Fibroblast of skin of abdomen (primary cell): ENCODE measurements at regions not wholly inside any gene's neighbourhood (a gene's known extent, or its start where the extent isn't known, plus 50 kb on each side); places are given as distances from the start of the nearest gene placed in this dataset.
"Not testable (repeated sequence)": the region's sequence is repeated elsewhere in the genome, so short reads cannot be mapped to it uniquely, and the experiment has no call there.

Source experiments
- DNase-seq: peaks from one replicate; pipeline ENCODE4 v3.0.0-alpha.2; 2013

DNA sequence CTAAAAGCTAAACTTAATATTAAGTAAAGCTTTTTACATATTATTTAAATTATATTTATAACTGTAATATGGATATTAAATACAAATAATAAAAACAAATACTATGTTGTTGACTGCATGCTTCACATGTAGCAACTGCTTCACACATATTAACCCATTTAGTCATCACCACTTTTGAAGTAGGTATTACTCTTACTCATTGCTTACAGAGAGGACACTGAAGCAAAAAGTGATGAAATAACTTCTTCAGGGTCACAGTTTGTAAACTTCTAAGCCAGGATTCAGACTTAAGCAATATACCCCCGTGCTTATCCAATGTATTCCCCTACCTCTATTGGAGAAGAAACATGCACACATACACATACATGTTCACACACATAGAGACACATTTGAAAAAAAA, 166.6 kb downstream of the DKK2 start:
- peak; percentile 68 for DNase-seq

DNA sequence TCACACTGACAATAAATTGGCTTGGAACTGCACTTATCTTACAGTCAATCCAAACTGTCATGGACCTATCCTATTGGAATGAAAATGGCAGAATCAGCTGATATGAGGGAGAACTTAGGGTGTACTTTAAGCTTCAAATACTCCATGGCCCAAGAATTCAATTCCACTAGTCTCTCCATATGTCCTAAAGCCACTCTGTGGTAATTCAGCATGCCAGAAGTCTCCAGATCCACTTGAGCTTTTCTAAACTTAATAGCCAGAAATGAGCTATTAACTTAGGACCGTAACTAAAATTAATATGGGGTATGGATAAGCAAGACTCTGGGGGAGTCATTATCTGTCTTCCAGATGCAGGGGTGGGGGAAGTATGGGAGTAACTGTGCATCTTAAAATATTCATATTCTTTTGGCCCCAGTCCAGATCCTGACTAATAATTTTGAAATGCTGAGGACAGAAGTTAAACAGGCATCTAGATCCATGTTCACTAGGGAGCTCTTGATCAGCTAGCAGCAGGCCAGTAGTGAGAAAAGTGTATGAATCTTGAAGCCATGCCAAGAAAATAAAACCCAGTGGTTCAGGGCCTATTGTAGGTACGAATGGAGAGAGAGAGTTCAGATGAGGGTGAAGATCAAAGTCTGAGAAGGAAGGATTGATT, 167.6 kb downstream of the DKK2 start:
- peak; percentile 86 for DNase-seq

DNA sequence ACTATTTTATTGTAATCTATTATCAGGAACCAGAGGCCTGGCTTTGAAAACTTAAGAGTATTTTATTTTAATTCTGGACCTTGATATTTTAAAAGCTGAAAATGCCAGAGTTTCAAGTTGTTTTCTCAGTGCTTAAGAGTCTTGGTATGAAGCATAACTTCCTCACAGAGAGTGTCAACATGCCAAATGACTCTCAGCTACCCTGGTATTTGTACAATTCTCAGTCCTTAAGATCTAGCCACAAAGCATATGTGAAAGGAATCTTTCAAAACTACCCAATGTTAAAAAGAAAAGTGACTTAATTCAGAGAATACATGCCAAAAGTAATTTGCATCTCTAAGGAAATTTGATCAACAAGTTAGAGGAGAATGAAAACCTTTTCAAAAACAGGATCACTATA, 171.9 kb downstream of the DKK2 start:
- DNase-seq, result peak; percentile 92

DNA sequence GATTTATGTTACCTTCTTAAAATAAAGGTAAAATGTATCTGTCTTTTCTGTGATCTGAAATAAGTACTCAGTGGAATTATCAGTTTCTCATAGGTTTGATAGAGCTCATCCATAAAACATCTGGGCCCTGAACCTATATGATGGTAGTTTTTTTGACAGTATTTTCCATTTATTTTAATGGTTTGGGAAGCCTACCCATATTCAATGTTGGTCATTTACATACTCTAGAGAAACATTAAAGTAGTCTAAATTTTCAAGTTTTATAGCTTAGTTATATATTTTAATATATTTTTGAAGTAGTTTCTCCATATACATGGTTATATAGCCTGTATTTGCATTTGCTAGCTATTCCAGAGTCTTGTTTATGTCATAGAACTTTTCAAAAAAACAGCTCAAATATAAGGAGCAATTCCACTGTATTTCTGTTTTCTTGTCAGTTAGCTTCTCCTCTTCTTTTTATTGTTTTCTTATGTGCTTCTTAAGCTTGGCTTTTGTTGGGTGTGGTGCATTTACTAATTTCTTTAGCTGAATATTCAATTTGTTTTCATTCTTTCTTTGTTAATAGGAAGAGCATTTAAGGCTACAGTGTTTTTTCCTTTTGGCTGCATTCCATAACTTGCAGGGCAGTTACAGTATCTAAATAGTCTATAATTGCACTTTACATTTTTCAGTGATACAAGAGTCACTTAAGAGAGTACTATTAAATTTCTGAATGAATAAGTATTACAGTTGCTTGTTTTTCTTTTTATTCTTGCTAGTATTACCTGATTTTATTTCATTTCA, 181.4 kb downstream of the DKK2 start:
- DNase-seq, result peak; percentile 28

DNA sequence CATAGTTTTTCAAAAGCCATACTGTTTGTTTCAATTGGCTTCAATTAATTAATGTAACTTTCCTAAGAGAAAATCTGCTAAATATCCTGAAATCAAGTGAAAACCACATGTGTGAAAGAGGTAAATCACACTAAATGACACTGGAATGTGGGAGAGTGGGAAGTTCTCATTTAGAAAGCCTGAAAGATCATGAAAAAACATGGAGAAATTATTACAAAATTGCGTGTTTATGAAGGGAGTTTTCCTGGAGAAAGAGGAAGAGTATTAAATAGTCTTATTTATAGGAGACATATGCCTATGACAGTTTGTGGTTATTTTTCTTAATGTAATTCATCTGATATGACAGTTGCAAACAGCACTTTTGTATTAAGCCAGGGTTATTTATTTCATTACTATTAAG, 183.7 kb downstream of the DKK2 start:
- DNase-seq, result peak; percentile 51

DNA sequence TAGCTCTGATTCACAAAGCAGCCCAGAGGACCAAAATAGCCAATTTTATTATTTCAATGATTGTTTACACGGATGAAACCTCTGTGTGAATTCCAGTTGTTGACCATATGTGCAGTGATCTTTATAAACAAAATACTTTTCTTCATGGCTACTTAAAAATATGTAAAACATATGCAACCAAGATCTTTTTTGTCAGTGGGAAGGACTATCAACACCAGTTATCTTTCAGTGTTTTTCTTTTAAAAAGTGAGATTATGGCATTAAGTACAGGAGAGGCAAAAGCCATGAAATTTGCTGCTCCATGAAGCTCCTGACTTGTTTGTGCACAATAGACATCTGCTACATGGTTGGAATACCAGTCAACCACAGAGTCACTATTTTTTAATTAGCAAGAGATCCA, 184.4 kb downstream of the DKK2 start:
- peak; percentile 47 for DNase-seq

DNA sequence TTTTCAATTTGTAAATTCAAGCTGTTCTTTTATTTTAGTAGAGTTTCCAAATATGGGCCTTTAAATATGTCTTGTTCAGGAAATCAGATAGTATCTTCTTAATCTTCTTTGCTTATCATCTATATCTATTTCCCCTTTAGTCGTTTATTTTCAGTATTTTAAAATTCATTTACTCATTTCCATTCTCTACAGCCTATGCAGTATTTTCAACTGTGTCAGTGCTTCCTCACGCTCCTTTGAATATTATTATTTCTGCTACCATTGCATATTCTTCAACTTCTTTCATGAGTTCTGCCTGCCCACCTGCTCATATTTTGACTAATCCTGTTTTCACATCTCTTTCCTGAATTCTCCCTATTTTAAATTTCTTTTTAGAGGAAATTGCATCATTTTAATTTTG, 185.4 kb downstream of the DKK2 start:
- no peak for DNase-seq

DNA sequence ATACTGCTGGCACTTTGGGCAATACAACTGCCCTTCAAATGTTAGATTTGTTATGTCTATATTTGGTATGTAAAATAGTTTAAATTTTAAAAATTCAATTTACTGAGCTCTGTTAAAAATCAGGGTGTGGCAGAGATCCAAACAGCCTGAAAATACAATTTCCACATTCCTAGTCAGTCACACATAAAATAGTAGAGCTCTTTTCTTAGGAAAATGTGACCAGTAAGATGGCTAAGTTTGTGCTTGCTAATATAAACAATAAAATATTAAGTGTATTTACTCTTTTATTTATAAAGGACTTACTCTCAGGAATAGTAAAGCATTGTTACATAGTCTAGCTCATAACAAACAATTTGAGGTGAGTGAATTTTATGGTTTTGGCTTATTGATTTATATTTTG, 200.2 kb downstream of the DKK2 start:
- no peak for DNase-seq

DNA sequence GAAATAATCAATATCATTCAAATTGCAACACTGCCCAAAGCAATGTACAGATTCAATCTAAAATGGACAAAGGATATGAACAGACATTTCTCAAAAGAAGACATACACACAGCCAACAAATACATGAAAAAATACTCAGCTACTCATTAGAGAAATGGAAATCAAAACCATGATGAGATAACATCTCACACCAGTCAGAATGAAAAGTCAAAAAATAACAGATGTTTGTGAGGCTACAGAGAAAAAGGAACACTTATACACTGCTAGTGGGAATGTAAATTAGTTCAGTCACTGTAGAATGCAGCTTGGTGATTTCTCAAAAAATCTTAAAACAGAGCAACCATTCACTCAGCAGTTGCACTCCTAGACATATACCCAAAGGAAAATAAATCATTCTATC, 205.2 kb downstream of the DKK2 start:
- DNase-seq, result no peak

DNA sequence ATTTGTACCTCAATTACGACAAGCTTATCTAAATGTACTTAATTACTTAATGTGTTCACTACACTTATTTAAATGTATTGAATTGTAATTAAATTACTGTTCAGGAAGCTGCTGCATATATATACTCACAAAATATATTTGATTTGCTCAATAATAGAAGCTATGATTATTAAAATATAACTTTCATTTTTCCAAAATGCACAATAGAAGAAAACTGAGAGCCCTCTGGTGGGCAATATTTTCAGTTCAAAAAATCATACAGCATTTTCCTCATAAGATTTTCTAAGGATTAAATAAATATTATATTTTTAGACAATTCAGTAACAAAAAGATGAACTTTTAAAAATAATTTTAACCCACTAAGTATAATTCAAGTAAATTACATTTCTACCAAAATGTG, 217.3 kb downstream of the DKK2 start:
- DNase-seq, result no peak

DNA sequence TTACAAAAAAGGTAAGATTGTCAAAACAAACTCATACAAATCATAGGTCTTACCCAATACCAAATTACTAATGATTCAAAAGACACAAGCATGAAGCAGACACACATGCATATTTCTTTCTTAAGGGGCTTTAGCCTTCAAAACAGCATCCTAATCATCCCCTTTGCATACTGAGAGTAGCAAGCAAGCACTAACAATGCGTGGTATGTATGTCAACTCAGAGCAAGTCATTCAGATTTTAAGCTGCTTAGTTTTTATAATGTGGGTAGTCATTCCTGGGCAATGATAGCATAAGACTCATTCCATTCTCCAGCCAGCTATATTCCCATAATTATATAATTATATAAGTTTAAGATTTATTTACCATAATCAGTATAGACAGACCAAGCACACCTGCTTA, 219.6 kb downstream of the DKK2 start:
- peak; percentile 91 for DNase-seq

DNA sequence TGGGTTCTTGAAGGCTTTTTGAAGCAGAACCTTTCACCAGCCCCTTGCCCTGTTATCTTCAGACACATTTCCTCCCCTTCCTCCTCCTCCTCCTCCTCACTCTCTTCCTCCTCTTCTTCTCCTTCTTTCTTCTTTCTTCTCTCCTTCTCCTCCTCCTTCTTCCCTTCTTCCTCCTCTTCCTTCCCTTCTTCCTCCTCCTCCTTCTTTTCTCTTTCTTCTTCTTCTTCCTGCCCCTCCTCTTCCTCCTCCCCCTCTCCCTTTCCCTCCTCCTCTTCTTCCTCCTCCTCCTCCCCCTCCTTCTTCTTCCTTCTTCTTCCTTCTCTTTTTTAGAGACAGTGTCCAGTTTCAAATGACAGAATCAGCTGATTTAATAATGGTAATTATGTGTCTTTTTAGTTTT, 226.0 kb downstream of the DKK2 start:
- no peak for DNase-seq

DNA sequence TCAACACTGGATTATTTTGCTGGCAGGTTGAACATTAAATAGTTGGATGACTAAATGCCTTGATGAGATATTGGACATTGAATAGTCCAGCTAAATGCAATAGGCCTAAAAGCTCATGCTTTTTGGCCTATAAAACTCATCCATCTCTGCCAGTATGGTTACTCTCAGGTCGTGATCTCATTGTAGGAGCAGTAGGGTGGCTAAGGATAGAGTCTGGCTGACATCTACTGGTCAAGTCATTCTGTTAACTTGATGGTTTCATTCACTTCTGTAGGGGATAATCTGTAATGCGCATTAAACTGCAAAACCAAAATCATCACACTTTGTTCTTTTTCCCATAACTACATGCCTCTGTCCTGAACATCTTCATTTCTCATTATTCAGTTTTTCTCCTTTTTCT, 227.0 kb downstream of the DKK2 start:
- peak; percentile 63 for DNase-seq

DNA sequence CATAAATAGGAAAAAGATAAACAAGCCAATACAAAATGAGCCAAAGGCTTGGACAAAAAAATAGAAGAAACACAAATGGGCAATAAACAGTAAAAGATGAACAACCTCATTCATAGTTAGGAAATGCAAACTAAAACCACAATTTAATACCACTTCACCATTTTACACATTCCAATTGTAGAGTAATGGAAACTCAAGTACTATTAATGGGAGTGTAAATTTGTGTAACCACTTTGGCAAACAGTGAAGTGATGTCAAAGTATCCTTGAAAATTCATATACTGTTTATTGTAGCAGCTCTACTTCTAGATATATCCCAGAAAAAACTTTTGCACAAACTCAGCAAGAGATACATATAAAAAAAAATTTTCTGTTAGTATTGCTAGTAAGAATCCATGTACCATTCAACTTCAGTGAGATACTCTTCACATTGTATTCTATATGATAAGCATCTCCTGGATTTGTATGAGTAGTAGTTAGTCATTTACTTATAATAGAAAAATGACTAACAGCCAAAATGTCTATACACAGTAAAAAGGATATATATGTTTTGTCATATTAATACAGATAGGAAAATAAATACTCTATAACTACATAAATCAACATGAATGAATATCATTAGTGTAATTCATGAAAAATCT, 229.8 kb downstream of the DKK2 start:
- DNase-seq, result peak; percentile 40

DNA sequence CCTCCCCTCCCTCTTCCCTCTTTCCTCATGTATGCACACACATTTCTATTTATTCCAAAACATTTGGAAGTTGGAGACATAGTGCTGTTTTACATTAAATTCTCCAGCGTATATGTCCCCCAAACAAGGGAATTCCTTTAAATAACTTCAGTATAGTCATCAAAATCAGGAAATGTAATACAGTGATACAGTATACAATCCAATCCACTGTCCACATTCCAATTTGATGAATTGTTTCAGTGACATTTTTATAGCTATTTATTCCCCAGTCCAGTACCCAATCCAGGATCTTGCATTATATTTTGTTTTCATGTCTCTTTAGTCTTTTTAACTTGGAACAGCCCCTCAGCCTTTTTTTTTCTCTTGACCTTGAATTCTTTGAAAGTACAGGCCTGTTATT, 233.0 kb downstream of the DKK2 start:
- DNase-seq, result peak; percentile 69

DNA sequence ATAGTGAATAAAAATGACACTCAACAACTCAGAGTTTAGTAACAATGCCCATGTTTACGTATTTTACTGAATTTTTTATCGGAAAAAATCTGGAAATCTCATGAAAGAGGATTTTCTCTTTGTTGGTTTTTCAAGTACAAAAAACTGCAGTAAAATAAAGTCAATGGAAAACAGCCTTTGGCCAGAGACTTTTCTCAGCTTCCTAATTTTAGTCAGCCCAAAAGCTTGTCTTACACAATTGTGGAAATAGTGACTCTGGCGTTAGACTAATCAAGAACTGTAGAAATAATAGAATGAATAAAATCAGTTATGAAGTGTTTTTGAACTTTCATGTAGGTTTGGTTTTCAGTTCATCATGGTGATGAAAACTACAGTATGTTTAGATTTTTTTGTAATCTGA, 234.7 kb downstream of the DKK2 start:
- no peak for DNase-seq

DNA sequence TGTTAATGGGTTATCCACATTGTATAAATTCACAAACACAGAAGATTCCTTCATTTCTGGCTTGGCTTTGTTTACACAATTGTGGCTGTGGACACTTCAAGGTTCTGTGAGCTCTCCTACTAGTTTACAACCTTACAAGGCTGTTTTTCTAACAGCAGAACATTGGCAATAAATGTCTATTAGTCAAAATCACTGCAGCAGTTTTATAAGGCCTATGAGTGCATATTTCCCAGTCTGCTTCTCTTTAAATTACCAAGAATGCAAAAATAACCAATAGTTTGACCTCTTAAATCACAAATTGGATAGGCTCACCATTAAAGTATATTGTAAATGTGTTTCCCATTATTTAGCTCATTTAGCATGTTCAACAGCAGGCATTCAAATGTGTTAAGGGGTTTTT, 239.2 kb downstream of the DKK2 start:
- DNase-seq, result peak; percentile 41

DNA sequence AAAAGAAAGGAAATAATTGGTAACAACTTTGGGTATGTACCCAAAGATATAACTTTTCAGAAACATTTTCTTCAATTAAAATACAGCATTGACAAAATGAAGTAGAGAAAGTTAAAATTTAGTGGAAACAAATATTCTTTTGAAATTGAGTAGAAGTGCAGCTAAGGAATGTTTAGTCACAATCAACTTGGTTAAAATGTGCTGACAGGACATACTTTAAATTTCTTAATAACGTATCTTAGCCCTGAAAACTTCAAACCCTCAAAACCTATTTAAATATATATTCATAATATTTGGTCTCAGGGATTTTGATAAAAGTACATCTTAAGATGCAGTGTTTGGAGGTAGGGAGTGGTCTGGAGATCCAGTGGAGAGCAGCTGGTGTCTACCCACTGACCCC, 240.8 kb downstream of the DKK2 start:
- no peak for DNase-seq

DNA sequence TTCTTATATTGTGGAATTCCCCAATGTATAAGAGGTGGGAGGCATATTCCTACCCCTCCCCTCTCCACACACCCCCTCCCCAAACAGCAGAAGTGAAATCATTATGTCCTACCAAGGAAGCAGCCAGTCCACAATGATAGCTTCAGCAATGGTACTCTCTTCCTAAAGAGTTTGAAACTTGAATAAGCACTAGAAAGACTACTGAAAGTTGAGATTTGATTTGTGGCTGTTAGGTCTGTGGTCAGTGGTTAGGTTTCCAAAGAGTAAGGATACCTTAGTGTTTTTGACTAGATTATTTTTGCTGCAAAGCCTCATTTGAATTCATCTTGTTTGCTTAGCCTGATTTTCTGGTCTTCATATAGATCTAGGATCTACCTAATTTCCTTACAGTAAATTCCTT, 242.2 kb downstream of the DKK2 start:
- no peak for DNase-seq

DNA sequence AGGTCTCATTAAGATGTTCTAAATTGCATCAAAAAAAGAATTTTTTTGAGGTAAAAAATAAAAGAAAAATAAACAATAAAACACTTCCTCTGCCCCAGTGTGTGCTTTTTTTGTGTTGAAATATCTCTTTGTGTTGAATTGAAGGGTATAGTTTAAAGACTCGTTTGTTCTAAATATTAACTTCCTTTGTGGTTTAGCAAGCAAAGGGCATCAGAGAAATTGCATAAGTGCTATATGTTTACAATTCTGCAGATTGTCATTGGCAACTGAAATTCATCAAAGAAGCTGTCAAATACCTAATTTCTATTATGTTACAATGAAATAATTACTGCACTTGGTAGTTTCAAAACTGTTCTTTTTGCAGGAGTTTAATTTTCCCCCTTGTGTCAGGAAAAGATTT, 260.5 kb downstream of the DKK2 start:
- DNase-seq, result no peak

DNA sequence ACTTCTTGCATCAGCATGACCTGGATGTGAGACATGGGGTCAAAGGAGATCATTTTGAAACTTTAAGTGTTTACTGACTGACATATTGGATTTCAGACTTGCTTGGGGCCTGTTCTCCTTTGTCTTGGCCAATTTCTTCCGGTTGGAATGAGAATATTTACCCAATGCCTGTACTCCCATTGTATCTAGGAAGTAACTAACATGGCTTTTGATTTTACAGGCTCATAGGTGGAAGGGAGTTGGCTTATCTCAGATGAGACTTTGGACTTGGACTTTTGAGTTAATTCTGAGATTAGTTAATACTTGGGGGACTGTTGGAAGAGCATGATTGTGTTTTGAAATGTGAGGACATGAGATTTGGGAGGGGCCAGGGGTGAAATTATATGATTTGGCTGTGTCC, 262.1 kb downstream of the DKK2 start:
- DNase-seq, result not testable (repeated sequence)

DNA sequence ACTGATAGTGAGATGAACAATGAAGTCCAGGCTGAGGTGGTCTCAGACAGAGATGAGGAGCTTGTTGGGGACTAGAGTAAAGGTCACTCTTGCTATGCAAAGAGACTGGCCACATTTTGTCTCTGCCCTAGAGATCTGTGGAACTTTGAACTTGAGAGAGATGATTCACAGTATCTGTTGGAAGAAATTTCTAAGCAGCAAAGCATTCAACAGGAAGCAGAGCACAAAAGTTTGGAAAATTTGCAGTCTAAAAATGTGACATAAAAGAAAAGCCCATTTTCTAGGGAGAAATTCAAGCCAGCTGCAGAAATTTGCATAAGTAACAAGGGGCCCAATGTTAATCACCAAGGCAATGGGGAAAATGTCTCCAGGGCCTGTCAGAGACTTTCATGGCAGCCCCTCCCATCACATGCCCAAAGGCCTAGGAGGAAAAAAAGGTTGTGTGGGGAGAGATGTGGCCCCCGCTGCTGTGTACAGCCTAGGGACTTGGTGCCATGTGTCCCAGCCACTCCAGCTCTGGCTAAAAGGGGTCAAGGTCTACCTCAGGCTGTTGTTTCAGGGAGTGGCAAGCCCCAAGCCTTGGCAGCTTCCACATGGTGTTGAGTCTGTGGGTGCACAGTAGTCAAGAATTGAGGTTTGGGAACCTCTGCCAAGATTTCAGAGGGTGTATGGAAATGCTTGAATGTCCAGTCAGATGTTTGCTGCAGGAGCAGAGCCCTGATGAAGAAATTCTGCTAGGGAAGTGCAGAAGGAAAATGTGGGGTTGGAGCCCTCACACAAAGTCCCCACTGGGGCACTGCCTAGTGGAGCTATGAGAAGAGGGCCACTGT, 262.8 kb downstream of the DKK2 start:
- peak; percentile 65 for DNase-seq

DNA sequence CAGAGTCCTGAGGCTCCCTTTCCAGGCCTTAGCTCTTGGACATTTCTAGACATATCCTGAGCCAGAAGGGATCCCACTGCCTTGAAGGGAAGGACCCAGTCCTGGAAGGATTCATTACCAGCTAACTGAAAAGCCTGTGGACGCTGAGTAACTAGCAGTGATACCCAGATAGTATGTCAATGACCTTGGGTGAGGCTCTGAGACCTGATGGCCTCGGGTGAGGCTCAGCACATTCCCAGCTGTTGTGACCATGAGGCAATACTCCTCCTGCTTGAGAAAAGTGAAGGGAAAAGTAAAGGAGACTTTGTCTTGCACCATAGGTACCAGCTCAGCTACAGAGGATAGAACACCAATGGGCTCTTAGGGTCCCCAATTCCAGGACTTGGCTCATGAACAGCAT, 268.1 kb downstream of the DKK2 start:
- DNase-seq, result no peak
